Breast epithelium (tissue), 3 donors: ENCODE measurements at regions not wholly inside any gene's neighbourhood (a gene's known extent, or its start where the extent isn't known, plus 50 kb on each side); places are given as distances from the start of the nearest gene placed in this dataset.

Experiments used
- POLR2A ChIP-seq: fragments of 450-650 bp; IDR thresholded peaks from one replicate; pipeline ENCODE4 v1.6.1; 2016; ENCODE audit warnings: antibody characterized with exemption, mild to moderate bottlenecking, moderate library complexity
- POLR2AphosphoS5 ChIP-seq, 3 donors: sonication (generic); formaldehyde crosslinking; IDR thresholded peaks; one replicate each; pipeline ENCODE4 v1.6.1; 2017; ENCODE audit warnings: antibody characterized with exemption in 3 of 3
- TF ChIP-seq, protein P1 (sequence below), 3 donors: fragments of 450-650 bp; IDR thresholded peaks; one replicate each; pipeline ENCODE4 v1.5.1; 2016 to 2017; ENCODE audit warnings: antibody characterized with exemption in 3 of 3, mild to moderate bottlenecking in 3 of 3, moderate library complexity in 3 of 3

DNA sequence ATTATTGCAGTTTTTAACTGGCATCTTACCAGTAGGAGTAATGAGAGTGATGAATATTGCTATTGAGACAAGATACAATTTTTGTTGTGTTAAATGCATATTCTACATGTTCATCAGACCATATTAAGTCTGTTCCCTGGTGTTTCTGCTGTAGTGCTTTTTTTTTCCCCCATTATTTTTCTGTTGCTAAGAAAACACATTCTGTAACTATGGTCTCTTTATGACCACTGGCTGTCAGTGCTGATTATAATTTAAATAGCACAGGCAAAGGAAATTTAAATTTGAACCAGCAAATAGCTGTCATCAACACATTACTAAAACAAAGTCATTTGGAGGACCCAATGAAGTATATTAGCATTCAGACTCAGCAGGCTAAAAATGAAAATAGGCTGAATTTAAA is 98.3 kb upstream of the ANKRD50 start:
- TF ChIP-seq, protein P1, sequence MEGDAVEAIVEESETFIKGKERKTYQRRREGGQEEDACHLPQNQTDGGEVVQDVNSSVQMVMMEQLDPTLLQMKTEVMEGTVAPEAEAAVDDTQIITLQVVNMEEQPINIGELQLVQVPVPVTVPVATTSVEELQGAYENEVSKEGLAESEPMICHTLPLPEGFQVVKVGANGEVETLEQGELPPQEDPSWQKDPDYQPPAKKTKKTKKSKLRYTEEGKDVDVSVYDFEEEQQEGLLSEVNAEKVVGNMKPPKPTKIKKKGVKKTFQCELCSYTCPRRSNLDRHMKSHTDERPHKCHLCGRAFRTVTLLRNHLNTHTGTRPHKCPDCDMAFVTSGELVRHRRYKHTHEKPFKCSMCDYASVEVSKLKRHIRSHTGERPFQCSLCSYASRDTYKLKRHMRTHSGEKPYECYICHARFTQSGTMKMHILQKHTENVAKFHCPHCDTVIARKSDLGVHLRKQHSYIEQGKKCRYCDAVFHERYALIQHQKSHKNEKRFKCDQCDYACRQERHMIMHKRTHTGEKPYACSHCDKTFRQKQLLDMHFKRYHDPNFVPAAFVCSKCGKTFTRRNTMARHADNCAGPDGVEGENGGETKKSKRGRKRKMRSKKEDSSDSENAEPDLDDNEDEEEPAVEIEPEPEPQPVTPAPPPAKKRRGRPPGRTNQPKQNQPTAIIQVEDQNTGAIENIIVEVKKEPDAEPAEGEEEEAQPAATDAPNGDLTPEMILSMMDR (IDR thresholded peaks at IDR 0.05) = no peak
- TF ChIP-seq POLR2A (no peak), POLR2AphosphoS5 (IDR thresholded peaks at IDR 0.05) (no peak)
